Stimulated activated CD4-positive, alpha-beta T cell treated with anti-CD3 and anti-CD28 coated beads, Interleukin-2, amount 100 ng/mL, for 24 hours (primary cell): ENCODE measurements at regions not wholly inside any gene's neighbourhood (a gene's known extent, or its start where the extent isn't known, plus 50 kb on each side); places are given as distances from the start of the nearest gene placed in this dataset.

Source experiments
- DNase-seq, 2 donors: peaks; one replicate each; pipeline ENCODE4 v3.0.0-alpha.2; 2020

DNA sequence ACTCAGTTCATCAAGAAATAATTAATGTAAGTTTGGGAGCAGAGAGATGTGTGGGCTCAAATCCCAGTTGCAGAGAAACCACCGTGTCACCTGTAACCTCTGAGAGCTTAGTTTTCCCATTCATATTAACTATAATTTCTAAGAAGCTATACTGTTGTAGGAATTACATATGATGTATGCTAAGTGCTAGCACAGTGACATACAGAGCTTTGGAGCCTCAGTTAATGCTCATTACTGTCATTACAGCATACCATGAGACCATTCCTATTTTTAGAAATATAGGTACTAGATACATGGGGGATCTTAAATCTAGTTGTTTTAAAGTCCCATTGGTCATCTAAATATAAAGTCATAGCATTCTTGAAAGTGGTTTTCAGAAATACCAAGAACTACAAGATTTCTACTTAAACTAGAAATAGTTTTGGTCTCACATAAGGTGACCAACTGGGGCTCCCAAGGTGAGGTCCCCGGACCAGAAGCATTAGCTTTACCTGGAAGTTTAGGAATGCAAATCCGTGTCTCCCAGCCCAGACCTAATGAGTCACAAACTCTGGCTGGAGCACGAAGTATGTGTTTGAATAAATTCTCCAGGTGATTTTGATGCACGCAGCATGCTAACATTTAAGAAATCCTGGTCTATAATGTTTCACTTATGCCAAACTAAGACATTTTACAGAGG is 144.6 kb downstream of the LACC1 start:
- DNase-seq: no peak

DNA sequence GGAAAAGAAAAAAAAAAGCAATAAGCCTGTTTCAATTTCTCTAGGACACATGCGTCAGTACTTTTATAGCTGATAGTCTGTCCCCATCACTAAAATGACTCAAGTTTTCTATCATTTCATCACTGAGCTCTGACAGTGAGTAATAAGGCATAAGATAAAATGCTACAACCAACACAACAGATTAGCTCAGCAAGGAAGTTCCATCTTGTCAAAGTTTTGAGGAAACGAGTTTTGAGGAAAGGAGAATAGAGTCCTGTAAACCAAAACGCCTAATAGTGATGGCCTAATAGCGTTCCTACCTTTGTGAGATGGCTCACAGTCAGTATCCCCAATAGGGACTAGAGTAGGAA is 145.1 kb downstream of the LACC1 start:
- DNase-seq: no peak

DNA sequence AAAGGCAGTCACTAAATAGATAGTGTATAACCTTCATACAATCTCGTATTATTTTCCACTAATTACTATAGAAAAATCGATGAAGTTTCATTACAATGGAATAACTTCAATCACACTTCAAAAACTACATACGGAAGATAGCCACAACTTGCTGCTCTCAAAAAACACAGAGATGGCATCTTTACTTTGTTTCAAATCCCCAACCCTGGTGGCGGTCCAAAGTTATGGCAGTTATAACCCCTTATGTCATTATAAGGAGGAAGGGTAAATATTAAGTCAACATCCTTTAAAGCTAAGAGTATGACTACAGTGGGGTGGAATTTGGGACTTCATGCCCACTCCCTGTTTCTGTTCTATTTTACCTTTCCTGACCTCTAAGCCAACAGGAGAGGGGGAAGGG is 146.5 kb downstream of the LACC1 start:
- no peak for DNase-seq

DNA sequence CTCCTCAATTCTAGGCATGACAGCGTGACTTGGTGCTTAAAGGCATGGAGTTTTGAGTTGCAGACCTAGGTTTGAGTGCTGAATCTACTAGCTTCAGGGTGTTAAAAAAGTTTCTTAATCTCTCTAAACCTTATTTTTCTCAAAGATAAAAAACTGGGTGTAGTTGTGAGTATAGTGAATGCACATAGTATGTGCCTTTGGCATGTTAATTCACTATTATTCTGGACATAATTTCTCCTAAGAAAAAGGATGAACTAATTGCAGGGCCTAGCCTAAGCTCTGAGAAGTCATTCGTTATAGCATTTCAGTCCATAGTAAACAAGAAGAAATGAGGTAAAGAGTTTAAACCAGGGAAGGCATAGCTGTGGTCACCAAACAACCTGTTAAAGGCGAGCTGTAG is 149.0 kb downstream of the LACC1 start:
- DNase-seq: no peak

DNA sequence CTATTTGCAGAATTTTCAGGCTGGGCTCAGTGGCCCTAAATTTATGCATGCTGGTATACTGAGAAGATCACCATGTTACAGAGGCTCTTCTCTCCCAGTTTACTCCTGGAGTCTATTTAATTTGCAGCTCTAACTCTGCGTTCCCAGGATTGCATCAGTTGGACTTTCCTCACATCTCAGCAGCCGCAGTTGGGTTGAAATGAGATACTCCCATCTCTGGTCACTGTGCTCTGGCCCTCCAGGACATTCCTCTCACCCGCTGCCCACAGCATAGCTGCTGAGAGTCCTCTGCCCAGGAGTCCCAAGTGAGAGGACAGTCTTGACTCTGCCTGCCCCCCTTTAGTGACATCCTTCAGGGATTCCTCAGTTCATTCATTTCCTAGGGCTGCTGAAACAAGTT is 150.9 kb downstream of the LACC1 start:
- DNase-seq: no peak

DNA sequence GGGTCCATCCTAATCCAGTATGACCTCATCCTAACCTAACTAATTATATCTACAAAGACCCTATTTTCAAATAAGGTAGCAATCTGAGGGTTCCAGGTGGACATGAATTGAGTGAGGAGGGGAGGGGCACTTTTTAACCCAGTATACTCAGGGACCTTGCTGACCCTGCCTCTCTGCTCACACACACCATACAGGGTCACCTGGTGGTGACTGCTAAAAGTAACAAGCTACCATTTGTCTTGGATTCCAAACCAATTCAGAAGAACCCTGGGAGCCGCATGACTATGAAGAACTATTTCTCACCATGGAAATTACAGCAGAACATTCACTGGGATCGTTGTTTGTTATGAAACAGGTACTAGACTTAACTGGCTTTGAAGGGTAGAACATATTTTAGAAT is 151.9 kb downstream of the LACC1 start:
- DNase-seq: no peak

DNA sequence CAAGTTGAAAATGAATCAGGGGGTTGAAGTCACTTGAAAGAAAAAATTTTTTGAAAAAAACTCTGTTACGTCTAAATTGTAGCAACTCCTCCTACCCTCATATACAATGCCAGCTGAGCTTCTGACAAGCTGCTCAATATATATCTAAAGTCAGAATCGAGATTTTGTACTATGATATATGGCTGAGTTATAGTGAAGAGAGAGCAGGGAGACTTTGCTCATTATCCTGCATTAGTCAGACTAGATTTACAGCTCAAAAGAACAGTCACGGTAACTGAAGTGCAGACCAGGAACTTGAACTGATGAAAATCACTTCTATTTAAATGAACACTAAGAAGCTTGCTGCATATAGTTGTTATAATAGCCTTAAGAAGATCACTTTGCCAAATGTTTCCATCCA is 153.1 kb downstream of the LACC1 start:
- DNase-seq: no peak

DNA sequence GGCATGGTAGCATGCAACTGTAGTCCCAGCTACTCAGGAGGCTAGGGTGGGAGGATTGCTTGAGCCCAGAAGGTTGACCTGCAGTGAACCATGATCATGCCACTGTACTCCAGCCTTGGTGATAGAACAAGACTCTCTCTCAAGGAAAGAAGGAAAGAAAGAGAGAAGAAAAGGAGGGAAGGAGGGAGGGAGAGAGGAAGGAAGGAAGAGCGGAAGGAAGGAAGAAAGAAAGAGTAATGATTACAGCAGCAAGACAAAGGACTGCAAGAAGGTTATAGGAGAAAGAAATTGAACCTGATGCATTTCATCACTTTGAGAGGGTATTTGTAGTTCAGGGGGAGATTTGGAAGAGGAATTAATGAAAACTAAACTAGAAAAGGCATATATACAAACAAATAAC is 155.7 kb downstream of the LACC1 start:
- DNase-seq: no peak

DNA sequence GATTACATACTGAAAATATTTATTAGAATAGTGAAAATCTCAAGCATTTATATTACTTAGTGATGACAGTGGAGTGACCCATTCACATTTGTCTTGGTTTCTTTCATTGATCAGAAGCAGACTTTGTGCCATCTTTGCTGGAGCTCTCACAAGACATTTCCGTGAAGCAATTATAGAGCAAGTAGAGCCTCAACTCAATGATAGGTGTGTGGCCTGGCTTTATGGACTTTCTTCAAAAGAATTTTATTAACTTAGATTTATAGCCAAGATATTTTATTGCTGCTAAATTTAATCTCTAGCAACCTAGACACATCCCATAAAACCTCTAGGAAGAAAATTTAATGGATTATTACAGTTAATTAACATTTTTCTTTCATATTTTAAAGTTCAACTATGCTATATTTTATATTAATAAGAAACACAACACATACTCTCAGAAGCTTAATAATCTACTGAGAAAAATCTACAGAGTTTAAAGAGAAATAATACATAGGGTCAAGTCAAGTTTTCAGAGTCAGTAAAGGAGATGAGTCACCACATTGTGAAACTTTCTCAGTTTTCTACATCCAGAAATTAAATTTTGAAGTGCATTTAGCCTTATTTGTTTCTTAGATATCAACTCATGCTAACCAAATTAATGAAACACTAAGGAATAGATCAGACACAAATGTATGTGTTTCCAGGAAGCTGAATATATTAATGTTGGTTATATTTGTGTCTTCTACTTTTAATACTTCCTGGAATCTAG is 160.5 kb downstream of the LACC1 start:
- DNase-seq: no peak

DNA sequence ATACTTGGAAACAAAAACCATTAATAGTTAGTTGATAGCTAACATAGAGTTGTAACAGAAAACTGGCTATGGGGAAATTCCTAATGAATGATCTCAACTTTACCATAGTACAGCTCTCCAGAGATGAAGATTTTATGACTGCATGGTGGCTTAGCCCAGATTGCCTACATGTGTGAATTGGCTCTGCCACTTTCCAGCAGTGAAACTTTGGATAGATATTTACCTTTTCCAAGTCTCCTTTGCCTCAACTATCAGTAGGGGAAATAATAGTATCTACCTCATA is 161.1 kb downstream of the LACC1 start:
- DNase-seq: no peak

DNA sequence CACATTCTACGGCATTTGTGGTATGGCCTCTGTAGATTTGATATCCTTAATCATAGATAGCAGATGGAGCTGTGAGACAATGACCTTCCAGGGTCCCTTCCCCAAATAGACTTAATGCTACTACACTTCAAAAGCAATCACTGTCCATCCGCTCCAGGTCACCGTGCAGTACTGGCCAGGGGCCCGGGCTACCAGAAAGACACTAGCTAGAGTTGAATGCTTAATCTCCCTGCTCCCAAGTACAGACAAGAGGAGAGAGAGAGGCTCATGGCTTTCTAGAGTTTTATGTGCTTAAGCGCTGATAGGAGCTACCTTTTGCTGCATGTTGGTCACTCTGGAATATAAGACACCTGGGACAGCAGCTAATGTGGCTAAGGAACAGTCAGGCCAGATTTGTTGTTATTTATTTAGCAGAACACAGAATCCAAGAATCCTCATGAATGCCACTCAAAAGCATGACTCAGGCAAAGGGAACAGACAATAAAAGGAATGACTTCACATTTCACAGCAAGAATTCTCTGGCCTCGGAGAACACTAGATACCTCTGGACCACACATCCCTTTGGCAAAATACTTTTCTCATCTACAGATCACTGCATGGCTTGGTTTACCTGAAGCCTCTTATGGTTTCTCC is 165.0 kb downstream of the LACC1 start:
- DNase-seq: no peak

DNA sequence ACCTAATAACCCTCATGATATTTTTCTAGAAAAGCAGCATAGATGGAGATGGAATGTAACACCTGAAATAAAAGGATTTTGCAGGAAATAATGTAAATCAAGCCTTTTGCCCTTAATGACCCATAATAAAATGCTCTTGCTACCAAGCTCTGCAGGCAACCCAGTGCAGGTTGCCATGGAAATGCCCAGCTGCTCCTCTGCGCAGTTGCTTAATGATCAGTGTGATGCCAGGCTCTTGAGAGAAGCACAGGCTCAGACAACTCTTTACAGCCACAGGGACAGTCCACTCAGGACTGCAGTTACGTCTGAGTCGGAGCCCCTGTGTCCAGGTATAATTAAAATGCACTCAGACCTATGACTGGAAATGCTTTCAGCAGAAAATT is 165.5 kb downstream of the LACC1 start:
- no peak for DNase-seq

DNA sequence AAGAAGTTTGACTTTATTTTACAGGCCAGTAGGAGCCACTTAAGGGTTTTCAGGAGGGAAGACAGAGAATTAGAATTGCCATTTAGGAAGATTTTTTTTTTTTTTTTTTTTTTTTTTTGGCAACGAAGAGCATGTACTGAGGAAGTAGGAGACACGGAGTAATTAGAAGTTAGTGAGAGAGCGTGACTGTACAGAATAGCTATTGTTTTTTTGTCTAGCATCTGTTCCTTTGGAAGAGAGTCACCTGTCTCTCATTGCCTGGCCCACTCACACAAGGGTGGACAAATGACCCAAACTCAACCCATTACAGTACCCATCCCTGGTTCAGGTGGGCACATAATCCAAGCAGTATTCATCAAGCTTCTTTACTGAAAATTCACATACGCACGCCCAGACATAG is 166.7 kb downstream of the LACC1 start:
- DNase-seq: no peak

DNA sequence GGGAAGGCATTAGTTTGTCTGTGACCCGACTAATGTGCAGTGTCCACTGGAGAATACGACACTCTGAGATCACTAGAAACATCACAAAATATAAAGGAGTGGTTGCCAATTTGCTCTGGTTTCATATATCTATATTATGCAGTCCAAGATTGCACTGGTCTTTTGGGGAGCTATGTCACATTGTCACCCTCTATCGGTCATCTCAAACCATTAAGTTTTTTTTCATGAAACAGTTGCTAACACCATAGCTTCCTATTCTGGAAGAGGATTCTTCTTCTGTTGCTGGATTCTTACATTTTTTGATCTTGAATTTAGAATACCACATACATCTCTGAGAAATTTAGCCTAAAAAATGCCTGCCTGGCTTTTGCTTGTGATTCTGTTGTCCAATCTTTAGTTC is 168.6 kb downstream of the LACC1 start:
- no peak for DNase-seq

DNA sequence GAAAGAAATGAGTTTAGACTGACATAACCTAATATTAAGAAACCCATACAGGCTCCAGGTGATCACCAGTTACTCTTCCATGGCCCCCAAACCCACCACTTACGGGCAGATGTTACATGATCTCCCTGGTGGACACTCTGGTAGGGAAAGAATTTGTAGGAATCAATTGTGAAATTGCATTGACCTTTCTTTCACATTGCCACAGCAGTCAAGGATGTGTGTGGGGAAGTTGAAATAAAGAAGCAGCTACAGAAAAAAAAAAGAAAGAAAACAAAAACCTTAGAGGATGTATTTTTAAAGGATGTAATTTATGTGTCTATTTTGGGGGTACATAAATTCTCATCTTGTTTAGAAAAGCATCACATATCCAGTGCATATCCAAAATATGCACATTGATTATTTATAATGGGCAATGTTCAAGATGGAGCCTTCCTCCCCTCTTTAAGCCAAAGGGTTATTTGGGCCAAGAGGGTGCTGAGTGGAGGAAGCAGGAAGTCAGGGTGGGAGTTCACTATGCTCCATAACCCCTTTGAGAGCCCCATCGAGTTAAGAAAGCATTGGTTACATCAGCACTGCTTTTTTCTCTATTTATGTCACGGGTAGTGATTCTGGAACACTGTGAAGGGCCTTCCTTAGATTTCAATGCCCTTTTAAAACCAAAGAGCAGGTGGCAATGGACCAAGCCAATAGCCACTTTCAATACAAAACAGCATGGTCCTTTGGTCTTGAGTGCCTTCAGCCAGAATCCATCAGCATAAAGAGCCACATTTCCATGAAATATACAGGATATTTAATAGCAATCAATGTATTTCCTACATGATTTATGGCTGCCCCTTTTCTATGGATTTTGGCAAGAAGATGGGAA is 169.6 kb downstream of the LACC1 start:
- no peak for DNase-seq

DNA sequence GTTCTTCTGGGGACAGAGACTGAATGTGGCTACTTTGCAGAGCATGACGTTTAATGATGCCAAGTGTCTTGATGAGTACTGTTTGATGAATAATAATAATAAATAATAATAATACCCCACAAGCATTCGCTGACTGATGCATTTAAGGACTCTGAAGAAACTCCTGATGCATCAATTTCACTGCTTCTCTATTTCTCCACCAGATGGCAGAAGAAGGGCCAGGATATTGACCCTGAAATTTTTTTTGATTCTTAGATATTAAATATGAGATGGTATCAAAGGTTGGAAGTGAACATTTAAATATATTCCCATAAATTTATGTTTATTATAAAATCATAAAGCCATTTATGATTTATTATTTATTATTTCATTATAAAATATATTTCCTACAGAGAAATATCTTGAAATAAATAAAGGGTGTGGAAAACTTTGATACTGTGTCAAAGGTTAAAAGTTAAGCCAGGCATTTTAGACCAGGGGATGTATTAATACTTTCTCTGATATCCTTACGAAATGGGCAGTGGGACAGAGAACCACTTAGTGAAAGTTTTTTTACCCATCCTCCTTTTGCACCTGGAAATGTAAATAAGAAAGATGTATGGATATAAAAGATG is 170.9 kb downstream of the LACC1 start:
- DNase-seq: no peak

DNA sequence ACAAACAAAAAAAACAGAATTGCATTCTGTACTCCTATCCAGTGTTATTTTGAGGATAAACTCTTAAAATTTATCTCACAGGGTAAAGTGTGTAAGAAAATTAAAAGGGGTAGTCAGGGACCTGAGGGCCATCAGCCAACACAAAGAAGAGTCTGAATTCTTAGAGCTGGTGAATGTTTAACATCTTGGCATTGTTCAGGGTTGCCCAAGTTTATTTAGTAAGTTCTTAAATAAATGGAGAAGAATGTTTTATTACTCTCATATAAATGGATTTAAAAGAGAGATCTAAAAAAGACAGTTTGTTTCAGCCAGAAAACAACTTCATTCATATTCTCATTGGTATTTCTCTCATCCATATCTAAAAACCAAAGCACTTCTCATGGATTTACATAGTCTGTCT is 171.7 kb downstream of the LACC1 start:
- no peak for DNase-seq

DNA sequence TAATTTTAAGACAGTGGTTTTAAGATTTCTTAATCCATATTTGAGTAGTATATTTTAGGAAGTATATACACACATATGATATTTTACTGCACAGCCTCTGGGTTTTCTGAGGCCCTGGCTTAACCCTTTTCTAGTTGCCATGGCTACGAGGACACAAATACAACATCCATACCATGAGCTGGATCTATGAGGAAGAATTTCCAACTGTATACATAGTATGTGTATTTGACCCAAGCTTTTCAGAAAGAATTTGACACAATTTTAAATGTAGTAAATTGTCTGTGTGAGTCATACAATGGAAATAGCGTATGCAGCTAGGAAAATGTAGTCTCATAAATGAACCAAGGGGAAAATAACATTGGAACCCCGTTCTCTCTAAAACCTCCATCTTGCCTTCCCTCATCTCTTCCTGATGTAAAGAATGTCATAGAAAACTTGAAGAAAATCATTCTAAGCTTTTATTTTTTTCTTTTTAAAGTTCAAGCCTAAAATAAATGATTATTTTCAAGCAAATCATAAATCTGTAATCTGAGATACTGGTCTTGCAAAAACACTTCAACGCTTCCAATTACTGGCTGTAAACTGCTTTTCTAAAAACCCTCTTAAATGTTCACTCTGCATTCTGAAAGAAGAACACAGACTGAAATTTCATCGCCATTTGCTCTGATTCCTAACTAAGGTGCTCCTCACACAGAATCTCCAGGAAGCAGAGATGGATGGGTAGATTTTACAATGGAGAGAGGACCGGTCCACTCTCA is 172.4 kb downstream of the LACC1 start:
- DNase-seq: no peak

DNA sequence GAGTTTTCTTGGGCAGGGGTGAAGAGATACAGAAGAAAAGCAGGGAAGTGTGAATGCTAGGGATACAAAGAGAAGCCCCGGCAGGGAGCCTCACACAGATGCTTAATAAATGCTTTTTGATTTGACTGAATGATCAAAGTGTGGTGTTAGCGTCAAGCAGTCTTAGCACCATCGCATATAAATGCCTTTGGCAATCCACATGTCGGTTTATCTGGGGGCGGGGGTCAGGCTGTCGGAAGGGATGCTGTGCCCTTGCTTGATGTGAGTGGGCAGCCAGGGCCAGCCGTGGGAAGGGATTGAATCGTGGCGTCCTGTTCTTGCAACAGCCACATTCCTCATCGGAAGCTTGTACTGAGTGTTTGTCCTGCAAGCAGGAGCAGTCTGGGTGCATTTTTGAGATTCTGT is 173.1 kb downstream of the LACC1 start:
- no peak for DNase-seq

DNA sequence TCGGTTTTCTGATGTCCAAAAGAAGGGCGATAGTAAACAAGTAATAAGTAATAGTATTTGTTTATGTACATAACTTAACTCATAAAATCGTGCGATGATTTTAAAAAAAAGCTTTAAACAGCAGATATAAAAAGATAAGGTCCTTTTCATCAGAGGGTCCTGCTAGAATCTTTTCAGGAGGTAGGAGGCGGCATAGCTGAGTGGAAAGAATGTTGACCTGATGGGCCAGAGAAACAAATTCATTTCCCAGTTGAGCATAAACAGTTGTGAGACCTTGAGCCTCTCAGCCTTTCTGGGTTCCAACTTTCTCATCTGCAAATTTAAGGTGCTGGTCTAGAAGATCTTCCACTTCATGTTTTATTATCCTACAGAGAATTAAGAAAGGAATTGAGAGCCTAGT is 173.5 kb downstream of the LACC1 start:
- DNase-seq: no peak

DNA sequence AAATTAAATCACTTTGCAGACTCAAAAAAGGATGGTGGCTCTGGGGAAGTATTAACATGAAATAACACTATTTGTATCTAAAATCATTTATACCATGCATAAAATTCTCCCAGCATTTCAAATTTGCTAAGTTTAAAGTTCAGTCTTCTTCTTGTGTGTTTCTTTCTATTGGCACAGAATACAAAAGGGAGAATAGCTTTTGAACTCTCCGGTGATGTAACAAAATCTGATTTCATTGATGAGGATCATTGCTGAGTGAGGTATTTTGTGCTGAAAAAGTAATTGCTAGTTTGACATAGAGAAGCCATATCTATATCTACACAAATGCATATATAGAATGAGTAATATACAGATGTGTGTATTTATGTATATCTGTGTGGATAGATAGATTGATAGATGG is 174.8 kb downstream of the LACC1 start:
- no peak for DNase-seq

DNA sequence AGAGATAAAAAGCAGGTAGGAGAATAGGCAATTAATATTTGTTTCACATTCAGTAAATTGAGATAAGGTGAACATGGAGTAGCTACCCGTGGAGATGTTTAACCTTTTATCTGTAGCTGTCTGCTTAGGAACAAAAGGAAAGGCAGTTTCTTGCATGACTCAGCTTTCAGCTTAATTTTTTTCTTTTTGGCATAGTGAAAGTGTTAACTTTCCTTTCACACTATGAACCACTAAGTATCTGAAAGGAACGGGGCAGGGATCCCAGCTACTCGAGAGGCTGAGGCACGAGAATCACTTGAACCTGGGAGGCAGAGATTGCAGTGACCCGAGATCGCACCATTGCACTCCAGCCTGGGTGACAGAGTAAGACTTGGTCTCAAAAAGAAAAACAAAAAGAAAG is 176.0 kb downstream of the LACC1 start:
- peak in 1 of 2 donors; percentile 10 for DNase-seq

DNA sequence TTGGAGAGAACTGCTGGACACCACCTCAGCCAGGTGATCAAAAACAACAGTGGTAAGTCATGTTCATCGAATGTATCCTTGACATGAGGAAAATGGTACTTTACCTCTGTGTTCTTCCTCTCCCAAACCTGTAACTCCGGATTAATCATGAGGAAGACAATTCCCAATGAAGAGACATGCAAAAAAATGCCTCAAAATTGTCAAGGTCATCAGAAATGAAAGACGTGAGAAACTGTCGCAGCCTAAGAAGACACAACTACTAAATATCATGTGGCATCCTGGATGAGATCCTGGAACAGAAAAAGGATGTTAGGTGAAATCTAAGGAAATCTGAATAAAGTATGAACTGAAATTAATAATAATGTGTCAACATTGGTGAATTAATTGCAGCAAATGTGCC is 178.4 kb downstream of the LACC1 start:
- no peak for DNase-seq
